ENCODE measurements at regions not wholly inside any gene's neighbourhood (a gene's known extent, or its start where the extent isn't known, plus 50 kb on each side); places are given as distances from the start of the nearest gene placed in this dataset.

DNA sequence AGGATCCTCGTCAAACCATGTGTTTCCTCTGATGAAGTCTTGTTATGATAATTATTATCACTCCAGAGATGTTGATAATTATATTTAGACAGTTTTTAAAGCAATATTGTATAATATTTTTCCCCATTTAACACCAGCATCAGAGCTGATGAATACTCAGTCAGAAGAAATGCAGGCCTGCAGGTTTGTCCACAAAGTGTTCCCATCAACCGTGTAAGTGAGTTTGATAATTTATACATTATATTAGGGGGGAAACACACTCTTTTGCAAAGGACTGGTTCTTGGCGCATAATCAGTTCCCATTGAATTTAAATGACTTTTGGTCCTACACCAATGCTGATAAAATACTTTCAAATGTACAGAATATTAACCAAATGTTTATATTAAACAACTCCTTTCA, 454.8 kb downstream of the TOX3 start:
- DNase-seq = no peak

- no peak for DNase-seq
Measured at GRCh38 chr16:52090080-52090479, 456.9 kb downstream of the TOX3 start.

DNA sequence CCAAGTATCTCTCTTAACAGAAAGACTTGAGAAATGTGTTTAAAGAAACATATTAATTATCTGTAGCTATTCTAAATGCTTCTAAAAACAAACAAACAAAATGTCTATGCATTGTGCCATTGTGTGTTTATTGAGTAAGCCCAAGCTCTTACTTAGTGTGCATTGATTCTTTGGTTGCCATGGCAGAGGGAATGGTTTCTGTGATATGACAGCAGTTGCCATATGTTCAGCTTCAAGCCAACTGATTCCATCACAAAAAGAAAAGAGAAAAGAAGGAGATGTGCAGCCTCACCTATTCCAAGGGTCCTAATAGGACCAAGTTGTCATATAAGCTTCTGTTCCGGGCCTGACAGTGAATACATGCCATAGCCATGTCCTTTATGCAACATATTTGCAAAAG, 457.5 kb downstream of the TOX3 start:
- DNase-seq = no peak

DNA sequence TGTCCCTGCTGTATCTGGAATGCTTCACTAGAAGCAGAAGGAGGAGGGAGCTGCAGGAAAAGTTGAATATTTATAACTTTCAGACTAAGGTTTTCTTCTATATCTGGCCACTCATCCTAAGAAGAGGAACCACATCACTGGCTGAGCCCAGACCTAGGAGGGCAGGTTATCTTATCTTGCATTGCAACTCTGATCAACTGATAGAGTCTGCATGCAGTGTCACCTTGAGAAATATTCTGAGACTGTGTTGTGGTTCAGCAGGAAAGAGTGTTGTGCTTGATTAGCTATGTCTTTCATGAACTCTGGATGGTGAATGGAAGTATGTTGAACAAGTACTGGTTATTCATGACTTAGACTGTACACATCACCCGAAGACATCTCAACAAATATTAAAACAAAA, 460.0 kb downstream of the TOX3 start:
- DNase-seq = no peak

DNA sequence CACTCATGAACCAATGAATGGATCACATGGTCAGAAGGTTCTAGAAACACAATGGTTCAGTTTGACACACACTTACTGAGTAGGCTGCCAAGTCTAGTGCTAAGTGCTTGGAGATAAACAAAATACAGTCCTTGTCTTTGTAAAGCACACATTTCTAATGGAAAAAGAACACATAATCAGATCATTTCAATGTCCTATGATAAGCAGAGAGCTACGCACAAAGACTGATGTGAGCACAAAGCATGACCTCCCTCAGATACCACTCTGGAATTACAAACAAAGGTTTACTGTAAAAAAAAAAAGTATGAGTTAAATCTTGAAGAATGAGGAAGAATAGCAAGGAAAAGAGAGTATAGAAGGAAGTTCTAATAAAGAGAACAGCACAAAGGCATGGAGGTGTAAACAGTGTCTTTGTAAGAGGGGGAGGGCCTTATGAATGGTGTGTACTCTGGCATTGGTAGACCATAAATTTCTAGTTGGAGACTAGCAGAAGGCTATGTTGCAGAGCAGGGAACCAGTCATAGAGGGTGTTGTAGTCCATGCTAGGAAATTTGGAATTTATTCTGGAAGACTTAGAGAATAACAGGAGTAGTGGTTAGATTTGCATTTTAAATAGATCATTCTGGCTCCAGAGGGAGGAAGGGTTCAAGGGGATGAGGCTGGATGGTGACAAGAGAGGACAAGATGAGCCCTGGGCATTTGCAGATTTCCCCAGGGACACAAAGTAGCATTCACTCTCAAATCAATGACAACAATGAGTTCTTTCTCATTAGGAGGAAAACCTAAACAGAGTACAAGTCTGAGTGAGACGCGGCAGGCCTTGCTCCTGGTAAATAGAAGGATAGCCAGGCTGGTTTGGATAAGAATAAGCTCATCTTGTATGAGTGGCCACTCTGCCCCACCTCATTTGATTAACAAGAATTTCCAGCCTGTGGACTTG, 468.0 kb downstream of the TOX3 start:
- no peak for DNase-seq

GRCh38 chr16:52077607-52078006, 469.3 kb downstream of the TOX3 start:
- no peak for DNase-seq

- DNase-seq = no peak
Measured at GRCh38 chr16:52076801-52077201, 470.1 kb downstream of the TOX3 start.

GRCh38 chr16:52076332-52076731, 470.6 kb downstream of the TOX3 start:
- no peak for DNase-seq

DNA sequence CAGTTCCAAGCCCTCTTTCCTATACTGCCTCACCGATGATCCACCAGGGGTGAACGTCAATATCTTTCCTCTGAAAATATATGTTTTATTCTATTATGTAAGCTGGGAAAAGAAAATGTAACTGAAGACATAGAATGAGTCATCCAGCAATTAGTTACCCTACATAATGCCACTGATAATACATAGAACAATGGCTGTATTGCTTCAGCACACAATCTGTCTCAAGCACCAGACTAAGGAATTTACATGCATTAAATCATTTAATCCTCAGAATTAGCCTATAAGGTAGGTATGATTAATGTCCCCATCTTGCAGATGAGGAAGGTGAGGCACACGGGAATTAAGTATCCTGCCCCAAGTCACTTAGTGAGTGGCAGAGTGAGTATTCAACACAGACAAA, 472.8 kb downstream of the TOX3 start:
- no peak for DNase-seq

- DNase-seq = no peak
Measured at GRCh38 chr16:52073024-52073423, 473.9 kb downstream of the TOX3 start.

DNA sequence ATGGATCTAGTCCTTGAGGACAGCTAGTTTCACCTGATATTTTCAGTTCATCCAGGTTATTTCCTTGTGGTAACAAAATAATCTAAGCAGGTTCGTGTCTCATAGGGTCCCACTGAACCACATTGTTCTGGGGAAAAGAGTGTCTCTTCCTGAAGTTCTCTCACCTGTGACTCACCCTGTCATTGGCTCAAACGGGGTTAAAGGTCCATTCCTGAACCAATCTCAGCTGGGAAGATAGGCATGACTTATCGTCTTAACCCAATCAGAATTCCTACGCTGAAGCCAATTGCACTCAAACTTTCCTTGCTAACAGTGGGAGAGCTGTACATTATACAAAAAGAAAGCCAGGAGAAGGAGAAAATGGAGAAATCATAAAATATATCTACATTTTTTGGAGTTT, 475.8 kb downstream of the TOX3 start:
- no peak for DNase-seq

- no peak for DNase-seq
Measured at GRCh38 chr16:52070341-52071057, 476.4 kb downstream of the TOX3 start.

DNA sequence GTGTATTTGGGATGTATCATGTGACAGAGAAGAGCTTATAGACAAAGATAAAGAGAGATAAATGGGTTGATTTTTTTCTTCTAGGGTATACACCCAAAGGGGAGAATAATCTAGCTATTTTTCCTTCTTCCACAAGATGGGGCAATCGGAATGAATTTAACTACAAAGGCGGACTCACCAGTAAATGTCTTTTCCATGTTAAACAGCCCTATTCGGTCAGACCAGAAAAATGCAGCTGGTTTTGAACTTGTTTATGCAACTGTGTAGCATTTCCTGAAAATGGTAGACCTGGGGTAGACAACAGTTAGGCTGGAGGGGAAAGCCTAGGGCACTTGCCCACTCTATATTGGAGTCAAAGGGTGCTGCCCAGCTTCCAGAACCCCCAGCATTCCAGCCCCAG, 477.1 kb downstream of the TOX3 start:
- DNase-seq = no peak

DNA sequence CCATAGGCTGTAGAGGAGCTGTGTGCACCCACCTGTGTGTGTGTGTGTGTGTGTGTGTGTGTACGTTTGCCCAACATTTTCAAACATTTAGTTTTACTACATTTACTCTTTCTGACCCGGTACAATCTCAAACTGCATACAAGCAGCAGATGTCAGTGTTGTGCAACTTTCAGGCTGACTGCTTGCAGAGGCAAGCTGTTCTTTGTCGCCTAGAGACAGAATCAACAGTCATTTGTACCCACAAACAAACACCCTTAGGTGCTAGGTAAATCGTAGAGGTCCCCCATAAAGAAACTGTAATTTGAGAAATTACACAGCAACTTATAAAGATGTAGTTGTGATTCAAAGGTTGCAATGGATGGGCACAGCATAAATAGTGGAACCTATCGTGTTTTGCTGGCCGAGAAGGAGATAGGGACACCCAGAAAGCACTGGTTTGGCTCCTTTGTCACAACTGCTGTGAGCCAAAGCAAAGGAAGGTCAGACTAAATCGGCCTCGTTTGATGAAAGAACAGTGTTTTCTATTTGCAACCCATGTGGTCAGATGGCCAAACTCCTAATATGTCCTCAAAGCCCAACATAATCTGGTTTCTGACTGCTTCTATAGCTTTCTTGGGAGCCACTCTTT, 478.4 kb downstream of the TOX3 start:
- no peak for DNase-seq

DNA sequence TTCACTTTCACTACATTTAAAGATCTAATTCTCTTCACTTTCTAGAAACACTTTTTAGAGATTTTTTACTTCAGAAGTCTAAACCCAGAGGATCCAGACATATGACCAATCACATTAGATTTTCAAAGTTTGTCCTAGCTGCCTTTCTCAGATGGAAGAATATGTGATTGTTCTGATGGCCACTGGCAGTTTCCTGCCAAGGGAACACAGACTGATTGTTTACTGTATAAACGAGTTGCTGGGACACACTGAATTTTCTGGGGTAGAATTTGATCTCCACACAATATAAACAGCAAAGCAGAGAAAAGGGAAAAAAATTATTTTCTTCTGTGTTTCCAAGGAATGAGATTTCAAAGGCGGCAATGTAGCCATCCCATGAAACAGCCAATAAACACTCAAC, 480.0 kb downstream of the TOX3 start:
- DNase-seq = no peak

DNA sequence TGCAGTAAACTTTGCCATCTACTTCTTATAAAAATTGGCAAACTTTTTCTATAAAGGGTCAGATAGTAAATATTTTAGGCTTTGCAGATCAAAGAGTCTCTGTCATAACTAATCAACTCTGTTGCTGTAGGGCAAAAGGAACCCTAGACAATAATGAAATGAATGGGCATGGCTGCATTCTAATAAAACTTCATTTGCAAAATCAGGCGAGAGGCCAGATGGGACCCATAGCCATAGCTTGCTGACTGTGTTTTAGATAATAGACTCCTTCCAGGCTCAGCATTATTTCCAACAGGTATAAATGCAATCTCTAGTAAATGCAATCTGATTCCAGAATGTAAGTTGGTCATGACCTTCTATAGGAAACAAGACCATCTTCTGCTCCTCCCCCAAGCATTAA, 490.7 kb downstream of the TOX3 start:
- DNase-seq = no peak

DNA sequence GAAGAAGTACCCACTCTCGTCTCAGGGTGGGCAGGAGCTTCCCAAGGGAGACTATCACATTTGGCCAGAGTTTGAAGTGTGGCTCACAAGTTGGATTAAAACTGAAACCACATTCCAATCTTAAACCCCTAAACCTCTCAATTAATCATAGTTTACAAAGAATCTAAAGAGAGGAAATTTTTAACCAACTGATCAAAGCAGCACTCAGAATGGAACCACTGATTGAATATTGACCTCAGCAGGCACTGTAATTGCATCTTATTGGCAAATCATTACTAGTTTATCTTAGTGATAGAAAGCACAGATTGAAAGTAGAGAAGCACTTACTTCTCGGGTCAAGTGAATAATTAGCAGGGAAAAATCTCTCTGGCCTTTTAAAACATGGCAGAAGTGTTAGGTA, 491.6 kb downstream of the TOX3 start:
- no peak for DNase-seq

DNA sequence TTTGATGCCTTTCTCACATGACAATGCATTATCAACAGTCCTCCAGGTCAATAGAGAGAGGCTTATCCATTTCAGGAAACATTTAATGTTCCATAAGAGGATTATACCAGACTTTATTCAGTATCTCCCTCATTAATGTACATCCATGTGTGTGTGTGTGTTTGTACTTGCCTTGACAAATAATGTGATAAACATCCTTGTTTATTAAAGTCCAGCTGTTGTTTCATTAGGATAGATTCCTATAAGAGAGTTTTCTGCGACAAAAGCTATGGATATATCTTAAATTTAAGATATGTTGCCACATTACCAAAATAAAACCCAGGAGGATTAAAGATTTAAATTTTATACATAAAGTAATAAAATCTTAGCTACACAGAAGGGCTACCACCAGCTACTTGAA, 492.6 kb downstream of the TOX3 start:
- DNase-seq = no peak

DNA sequence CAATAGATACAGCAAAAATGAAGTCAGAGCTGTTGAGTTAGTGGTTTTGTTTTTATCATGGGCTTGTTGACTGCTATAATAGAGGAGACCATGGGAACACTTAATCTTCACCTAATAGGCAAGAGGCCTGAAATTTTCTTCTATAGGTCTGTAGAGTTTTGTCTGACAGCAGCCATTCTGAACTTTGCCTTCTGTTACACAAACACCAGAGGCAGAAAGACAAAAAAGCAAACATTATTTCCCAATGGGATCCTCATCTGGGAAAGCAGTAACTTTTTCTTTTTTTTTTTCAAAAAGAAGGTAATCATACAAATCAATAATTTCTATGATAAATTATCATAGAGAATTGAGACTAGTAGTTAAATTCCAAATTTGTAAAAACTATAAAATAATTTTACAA, 494.1 kb downstream of the TOX3 start:
- DNase-seq = no peak

- no peak for DNase-seq
Measured at GRCh38 chr16:52051414-52052172, 495.4 kb downstream of the TOX3 start.

- DNase-seq = no peak
Measured at GRCh38 chr16:52050418-52050817, 496.5 kb downstream of the TOX3 start.

DNA sequence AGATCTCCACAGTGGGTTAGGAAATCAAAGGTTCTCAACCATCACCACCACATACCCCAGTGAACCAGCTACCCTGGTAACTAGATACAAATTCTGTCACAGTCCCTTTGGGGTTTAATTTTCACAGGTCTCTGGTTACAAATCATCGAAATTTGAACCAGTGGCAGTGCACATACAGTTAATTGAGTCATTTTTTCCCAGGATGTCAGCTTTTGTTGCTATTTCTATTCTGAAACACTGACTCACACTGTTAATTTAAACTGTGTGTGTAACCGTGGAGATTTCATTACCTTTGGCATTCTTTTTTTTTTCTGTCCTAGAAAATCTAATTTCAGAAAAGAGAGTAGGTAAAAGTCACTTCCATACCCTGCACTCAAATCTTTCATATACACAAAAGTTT, 511.5 kb downstream of the TOX3 start:
- no peak for DNase-seq

DNA sequence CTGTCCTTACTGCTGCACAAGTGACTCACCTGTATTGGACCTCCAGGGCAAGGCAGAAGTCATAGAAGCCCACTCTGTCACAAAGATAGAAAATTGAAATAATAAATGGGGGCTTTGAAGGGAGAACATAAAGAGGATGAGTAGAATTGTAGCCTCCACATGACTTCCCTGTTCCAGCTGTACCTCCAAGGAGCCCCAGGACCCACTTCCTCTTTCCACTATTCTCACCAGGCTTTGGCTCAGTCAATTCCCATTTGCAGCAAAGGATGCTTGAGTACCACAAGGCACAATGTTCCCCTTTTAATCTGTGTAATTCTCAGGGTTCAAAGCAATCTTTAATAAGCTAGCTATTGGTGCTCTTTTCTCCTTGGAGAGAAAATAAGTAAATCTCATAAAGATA, 512.1 kb downstream of the TOX3 start:
- no peak for DNase-seq
